ENCODE measurements at regions not wholly inside any gene's neighbourhood (a gene's known extent, or its start where the extent isn't known, plus 50 kb on each side); places are given as distances from the start of the nearest gene placed in this dataset.

DNA sequence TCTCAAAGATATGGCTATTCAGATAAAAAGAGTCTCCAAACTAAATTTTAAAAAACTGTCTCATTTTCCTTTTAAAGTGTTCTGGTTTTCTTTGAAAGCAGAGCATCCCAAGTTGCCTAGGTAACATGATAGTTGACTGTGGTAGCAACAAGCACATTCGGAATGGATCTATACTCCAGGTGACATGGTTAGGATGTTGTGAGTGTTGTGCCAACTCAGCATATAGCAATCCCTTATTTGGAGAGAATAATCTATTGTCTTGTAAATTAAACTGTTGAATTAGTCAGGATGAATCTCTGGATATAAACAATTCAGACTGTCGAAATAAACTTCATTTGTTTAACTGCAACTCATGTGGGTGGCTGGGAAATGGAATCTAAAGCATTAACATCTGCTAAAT, 418.6 kb downstream of the TUSC7 start:
- 86 to 88% methylated on average over 2 of the region's 2 CpGs for WGBS, 2 donors
- Histone ChIP-seq H3K4me3 (replicated peaks in 1 of 3) (no peak overlapping the region), H3K4me1 (no peaks in the 10 kb centered on the region), H3K9me3 (no peaks in the 10 kb centered on the region), H3K36me3 (no peaks in the 10 kb centered on the region), H3K27ac (no peak overlapping the region), H3K27me3 (no peaks in the 10 kb centered on the region)
- intact Hi-C loops (cut with DNase I) = no loop called here
- DNase-seq = no peak
- no peak for TF ChIP-seq POLR2A (IDR thresholded peaks at IDR 0.05)
- TF ChIP-seq, protein P1, sequence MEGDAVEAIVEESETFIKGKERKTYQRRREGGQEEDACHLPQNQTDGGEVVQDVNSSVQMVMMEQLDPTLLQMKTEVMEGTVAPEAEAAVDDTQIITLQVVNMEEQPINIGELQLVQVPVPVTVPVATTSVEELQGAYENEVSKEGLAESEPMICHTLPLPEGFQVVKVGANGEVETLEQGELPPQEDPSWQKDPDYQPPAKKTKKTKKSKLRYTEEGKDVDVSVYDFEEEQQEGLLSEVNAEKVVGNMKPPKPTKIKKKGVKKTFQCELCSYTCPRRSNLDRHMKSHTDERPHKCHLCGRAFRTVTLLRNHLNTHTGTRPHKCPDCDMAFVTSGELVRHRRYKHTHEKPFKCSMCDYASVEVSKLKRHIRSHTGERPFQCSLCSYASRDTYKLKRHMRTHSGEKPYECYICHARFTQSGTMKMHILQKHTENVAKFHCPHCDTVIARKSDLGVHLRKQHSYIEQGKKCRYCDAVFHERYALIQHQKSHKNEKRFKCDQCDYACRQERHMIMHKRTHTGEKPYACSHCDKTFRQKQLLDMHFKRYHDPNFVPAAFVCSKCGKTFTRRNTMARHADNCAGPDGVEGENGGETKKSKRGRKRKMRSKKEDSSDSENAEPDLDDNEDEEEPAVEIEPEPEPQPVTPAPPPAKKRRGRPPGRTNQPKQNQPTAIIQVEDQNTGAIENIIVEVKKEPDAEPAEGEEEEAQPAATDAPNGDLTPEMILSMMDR (IDR thresholded peaks at IDR 0.05) = no peak

DNA sequence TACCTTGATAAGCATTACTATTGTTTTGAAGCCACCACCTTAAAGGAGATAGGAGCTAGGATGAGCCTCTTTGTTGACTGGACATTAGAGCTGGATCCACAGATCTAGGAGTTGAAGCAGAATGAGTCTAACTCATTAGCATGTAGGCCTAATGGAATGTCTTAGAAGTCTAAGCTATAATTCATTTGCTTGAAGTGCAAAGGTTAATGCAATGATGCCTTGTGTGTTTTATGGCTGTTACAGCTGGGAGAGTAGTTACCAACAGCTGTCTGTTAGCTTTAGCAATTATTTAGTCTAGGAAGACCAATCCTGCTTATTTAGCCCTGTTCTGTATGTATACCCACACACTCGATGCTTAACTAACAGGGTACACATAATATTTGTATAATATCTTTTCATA, 419.3 kb downstream of the TUSC7 start:
- Histone ChIP-seq H3K36me3 (no peaks in the 10 kb centered on the region), H3K4me1 (no peaks in the 10 kb centered on the region), H3K4me3 (replicated peaks in 1 of 3) (no peak overlapping the region), H3K9me3 (no peaks in the 10 kb centered on the region), H3K27ac (no peak overlapping the region), H3K27me3 (no peaks in the 10 kb centered on the region)
- intact Hi-C loops (cut with DNase I) = no loop called here
- 74 to 79% methylated on average over 1 of the region's 1 CpG for WGBS, 2 donors
- no peak for TF ChIP-seq POLR2A (IDR thresholded peaks at IDR 0.05)
- TF ChIP-seq, protein P1 (IDR thresholded peaks at IDR 0.05) = no peak
- no peak for DNase-seq

DNA sequence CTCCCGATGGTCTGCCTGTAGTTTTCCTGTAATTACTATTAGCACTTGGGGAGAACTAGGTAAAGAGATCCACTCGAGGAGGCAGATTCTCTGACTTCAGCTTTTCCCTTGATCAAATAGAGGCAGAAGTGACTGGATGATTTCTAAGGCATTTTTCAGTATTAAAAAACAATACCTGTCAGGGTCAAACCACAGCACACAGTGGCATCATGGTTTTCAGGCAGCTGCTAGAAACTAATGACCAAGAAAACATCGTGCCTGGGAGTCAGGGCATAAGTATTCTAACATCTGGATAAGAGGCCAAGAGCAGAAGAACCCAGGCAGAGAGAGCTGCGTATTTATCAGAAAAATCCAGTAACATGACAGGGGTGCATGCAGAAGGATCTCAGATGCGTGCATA, 419.9 kb downstream of the TUSC7 start:
- H3K9me3 ChIP-seq = no peaks in the 10 kb centered on the region
- WGBS, 2 donors = 61 to 71% methylated on average over 5 of the region's 5 CpGs
- DNase-seq = no peak
- intact Hi-C loops (cut with DNase I) = no loop called here
- H3K36me3 ChIP-seq = no peaks in the 10 kb centered on the region
- no peak for TF ChIP-seq POLR2A (IDR thresholded peaks at IDR 0.05)
- TF ChIP-seq, protein P1 (IDR thresholded peaks at IDR 0.05) = no peak
- no peak overlapping the region for H3K4me3 ChIP-seq (replicated peaks in 1 of 3)
- H3K4me1 ChIP-seq = no peaks in the 10 kb centered on the region
- no peaks in the 10 kb centered on the region for H3K27me3 ChIP-seq
- H3K27ac ChIP-seq = no peak overlapping the region

DNA sequence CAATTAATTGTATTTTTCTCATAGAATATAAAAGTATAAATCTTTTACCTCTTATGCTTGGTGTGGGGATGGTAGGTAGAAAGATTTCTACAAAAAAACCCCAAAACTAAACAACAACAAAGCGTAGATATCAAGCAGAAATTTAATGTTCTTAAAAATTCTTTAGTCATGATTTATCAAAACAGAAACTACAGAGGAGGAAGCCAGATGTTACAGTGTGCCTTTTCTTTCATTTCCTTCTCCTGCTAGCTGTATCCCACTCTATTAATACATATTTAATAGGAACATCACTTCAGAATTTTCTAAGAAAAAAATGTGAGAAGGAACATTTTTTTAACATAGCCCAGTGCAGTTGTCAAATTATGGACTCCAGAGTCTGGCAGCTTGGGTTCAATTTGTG, 420.6 kb downstream of the TUSC7 start:
- Histone ChIP-seq H3K27ac (no peak overlapping the region), H3K4me1 (no peaks in the 10 kb centered on the region), H3K9me3 (no peaks in the 10 kb centered on the region), H3K4me3 (replicated peaks in 1 of 3) (no peak overlapping the region), H3K36me3 (no peaks in the 10 kb centered on the region), H3K27me3 (no peaks in the 10 kb centered on the region)
- 0% methylated on average over 1 of the region's 1 CpG for WGBS, 2 donors
- intact Hi-C loops (cut with DNase I) = no loop called here
- no peak for TF ChIP-seq POLR2A (IDR thresholded peaks at IDR 0.05)
- TF ChIP-seq, protein P1 (IDR thresholded peaks at IDR 0.05) = no peak
- DNase-seq = no peak

DNA sequence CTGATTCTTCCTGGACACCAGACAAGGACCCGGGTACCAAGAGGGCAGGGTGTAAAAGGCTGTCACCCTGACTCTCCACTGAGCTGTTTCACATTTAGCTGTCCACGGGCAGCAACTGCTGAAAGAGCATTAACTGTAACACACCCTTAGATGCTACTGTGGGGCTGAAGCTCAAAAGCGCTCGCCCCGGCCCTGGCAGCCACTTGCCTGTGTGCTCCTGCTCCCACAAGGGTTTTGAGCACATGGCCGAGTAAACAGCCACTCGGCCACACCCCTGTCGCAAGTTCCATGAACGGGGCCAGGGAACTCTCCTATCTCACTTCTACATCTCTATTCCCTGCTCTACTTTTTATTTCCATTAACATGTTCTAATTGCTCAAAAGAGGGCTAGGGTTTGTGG, 421.7 kb downstream of the TUSC7 start:
- 23 to 30% methylated on average over 9 of the region's 9 CpGs for WGBS, 2 donors
- Histone ChIP-seq H3K9me3 (no peaks in the 10 kb centered on the region), H3K27me3 (no peaks in the 10 kb centered on the region), H3K4me1 (no peaks in the 10 kb centered on the region), H3K4me3 (replicated peaks in 1 of 3) (no peak overlapping the region), H3K36me3 (no peaks in the 10 kb centered on the region), H3K27ac (no peak overlapping the region)
- DNase-seq = peak; percentile 55 to 57
- intact Hi-C loops (cut with DNase I) = no loop called here
- no peak for TF ChIP-seq POLR2A (IDR thresholded peaks at IDR 0.05)
- TF ChIP-seq, protein P1 (IDR thresholded peaks at IDR 0.05) = no peak

All from thyroid gland (tissue), 4 donors.